ENCODE measurements at regions not wholly inside any gene's neighbourhood (a gene's known extent, or its start where the extent isn't known, plus 50 kb on each side); places are given as distances from the start of the nearest gene placed in this dataset.
"Not testable (repeated sequence)": the region's sequence is repeated elsewhere in the genome, so short reads cannot be mapped to it uniquely, and the experiment has no call there.

DNA sequence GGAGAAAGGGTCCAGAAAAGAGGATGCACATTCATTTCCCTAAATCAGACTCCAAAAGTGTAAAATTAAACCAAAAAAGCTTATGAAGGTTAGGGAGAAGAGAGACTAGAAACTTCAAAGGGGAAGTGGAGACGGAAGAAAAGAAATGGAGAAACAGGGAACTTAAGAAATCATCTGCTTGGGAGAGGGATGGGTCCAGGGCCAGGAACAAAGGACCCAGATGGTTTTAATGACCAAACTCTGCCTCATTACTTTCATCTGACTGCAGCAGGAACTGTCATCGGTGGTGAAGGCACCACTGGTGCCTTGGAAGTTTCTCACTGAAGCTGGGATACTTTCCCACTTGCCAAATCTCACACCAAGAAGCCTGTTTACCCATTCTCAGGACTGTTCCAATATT is 70.5 kb upstream of the SLC4A7 start:
- H3K4me3 Mint-ChIP-seq (ENCODE audit: low read depth, unreplicated experiment): no peak overlapping the region
- H3K27me3 Mint-ChIP-seq (ENCODE audit: unreplicated experiment): no peaks in the 10 kb centered on the region
- no peaks in the 10 kb centered on the region for H3K36me3 Mint-ChIP-seq (ENCODE audit: insufficient read depth, unreplicated experiment)
- intact Hi-C loops (cut with micrococcal nuclease; ENCODE audit: unreplicated experiment): no loop called here
- H3K27ac Mint-ChIP-seq (ENCODE audit: unreplicated experiment): no peak overlapping the region
- BruUV-seq (replicated peaks): no TSS peak
- TF ChIP-seq, protein P1, sequence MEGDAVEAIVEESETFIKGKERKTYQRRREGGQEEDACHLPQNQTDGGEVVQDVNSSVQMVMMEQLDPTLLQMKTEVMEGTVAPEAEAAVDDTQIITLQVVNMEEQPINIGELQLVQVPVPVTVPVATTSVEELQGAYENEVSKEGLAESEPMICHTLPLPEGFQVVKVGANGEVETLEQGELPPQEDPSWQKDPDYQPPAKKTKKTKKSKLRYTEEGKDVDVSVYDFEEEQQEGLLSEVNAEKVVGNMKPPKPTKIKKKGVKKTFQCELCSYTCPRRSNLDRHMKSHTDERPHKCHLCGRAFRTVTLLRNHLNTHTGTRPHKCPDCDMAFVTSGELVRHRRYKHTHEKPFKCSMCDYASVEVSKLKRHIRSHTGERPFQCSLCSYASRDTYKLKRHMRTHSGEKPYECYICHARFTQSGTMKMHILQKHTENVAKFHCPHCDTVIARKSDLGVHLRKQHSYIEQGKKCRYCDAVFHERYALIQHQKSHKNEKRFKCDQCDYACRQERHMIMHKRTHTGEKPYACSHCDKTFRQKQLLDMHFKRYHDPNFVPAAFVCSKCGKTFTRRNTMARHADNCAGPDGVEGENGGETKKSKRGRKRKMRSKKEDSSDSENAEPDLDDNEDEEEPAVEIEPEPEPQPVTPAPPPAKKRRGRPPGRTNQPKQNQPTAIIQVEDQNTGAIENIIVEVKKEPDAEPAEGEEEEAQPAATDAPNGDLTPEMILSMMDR (IDR thresholded peaks at IDR 0.05; ENCODE audit: unreplicated experiment): no peak
- H3K4me1 Mint-ChIP-seq (ENCODE audit: low read depth, unreplicated experiment): no peaks in the 10 kb centered on the region
- CTCF ChIA-PET: no interaction called here
- H3K9me3 Mint-ChIP-seq (ENCODE audit: low read depth, unreplicated experiment): peaks cover 5% of the 10 kb centered on the region
- no peak for DNase-seq

GRCh38 chr3:27553886-27554540 is 69.8 kb upstream of the SLC4A7 start:
- Mint-ChIP-seq H3K27ac (ENCODE audit: unreplicated experiment) (no peak overlapping the region), H3K9me3 (ENCODE audit: low read depth, unreplicated experiment) (peaks cover 5% of the 10 kb centered on the region), H3K4me1 (ENCODE audit: low read depth, unreplicated experiment) (no peaks in the 10 kb centered on the region), H3K27me3 (ENCODE audit: unreplicated experiment) (no peaks in the 10 kb centered on the region), H3K4me3 (ENCODE audit: low read depth, unreplicated experiment) (no peak overlapping the region), H3K36me3 (ENCODE audit: insufficient read depth, unreplicated experiment) (no peaks in the 10 kb centered on the region)
- TF ChIP-seq, protein P1 (IDR thresholded peaks at IDR 0.05; ENCODE audit: unreplicated experiment): no peak
- intact Hi-C loops (cut with micrococcal nuclease; ENCODE audit: unreplicated experiment): no loop called here
- DNase-seq: no peak
- BruUV-seq (replicated peaks): no TSS peak
- CTCF ChIA-PET: no interaction called here

DNA sequence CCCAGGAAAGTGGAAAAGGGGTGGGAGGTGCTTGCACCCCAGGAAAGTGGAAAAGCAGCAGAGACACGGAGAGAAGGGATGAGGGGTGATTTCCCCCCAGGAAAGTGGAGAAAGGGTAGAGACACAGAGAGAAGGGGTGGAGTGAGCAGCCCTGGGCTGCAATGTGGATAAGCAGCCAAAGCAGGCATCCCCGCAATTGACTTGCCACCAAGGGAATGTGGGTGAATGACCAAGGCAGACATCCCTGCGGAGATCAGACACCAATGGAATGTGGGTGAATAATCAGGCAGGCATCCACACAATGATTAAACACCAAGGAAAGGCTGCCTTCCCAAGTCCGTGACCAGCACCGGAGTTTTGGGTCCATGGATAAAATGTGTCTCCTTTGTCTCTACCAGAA is 68.5 kb upstream of the SLC4A7 start:
- H3K27me3 Mint-ChIP-seq (ENCODE audit: unreplicated experiment); intact Hi-C loops (cut with micrococcal nuclease; ENCODE audit: unreplicated experiment); BruUV-seq (replicated peaks); H3K27ac Mint-ChIP-seq (ENCODE audit: unreplicated experiment); H3K9me3 Mint-ChIP-seq (ENCODE audit: low read depth, unreplicated experiment); CTCF ChIA-PET; DNase-seq; H3K4me1 Mint-ChIP-seq (ENCODE audit: low read depth, unreplicated experiment); H3K36me3 Mint-ChIP-seq (ENCODE audit: insufficient read depth, unreplicated experiment); H3K4me3 Mint-ChIP-seq (ENCODE audit: low read depth, unreplicated experiment): not testable (repeated sequence)

DNA sequence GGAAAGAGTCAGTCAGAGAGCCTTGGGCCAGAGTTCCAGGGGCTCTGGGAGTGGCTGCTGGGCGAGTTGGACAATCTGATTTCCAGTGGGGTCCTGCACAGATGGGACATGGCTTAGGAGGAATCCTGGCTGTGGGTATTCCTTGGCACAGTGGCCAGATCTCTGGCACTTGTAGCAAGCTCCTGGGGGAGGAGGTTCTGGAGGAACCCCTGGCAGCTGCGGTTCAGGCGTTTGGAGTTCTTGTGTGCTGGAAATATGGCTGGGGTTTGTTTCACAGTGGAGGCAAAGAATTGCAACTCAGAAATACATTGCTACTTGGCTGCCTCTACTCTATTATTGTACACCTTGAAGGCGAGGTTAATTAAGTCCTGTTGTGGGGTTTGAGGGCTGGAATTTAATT is 67.2 kb upstream of the SLC4A7 start:
- BruUV-seq (replicated peaks); H3K36me3 Mint-ChIP-seq (ENCODE audit: insufficient read depth, unreplicated experiment); DNase-seq; intact Hi-C loops (cut with micrococcal nuclease; ENCODE audit: unreplicated experiment); CTCF ChIA-PET; H3K4me1 Mint-ChIP-seq (ENCODE audit: low read depth, unreplicated experiment); H3K27ac Mint-ChIP-seq (ENCODE audit: unreplicated experiment); H3K9me3 Mint-ChIP-seq (ENCODE audit: low read depth, unreplicated experiment); H3K27me3 Mint-ChIP-seq (ENCODE audit: unreplicated experiment); H3K4me3 Mint-ChIP-seq (ENCODE audit: low read depth, unreplicated experiment): not testable (repeated sequence)

- DNase-seq: no peak
- no peak overlapping the region for H3K4me3 Mint-ChIP-seq (ENCODE audit: low read depth, unreplicated experiment)
- peaks cover 5% of the 10 kb centered on the region for H3K9me3 Mint-ChIP-seq (ENCODE audit: low read depth, unreplicated experiment)
- no peak overlapping the region for H3K27ac Mint-ChIP-seq (ENCODE audit: unreplicated experiment)
- TF ChIP-seq, protein P1 (IDR thresholded peaks at IDR 0.05; ENCODE audit: unreplicated experiment): no peak
- no peaks in the 10 kb centered on the region for H3K36me3 Mint-ChIP-seq (ENCODE audit: insufficient read depth, unreplicated experiment)
- CTCF ChIA-PET: no interaction called here
- H3K27me3 Mint-ChIP-seq (ENCODE audit: unreplicated experiment): no peaks in the 10 kb centered on the region
- BruUV-seq (replicated peaks): no TSS peak
- peaks cover 17% of the 10 kb centered on the region for H3K4me1 Mint-ChIP-seq (ENCODE audit: low read depth, unreplicated experiment)
- intact Hi-C loops (cut with micrococcal nuclease; ENCODE audit: unreplicated experiment): no loop called here
These were observed 60.9 kb upstream of the SLC4A7 start for GRCh38 chr3:27545061-27545460.
